Right lobe of liver (tissue), 4 donors: ENCODE measurements at regions not wholly inside any gene's neighbourhood (a gene's known extent, or its start where the extent isn't known, plus 50 kb on each side); places are given as distances from the start of the nearest gene placed in this dataset.
"Not testable (repeated sequence)": the region's sequence is repeated elsewhere in the genome, so short reads cannot be mapped to it uniquely, and the experiment has no call there.

Source experiments
- CTCF ChIP-seq, 4 donors: fragments of 200-600 bp in 3 of 4; fragments of 450-650 bp in 1 of 4; IDR thresholded peaks; one replicate each; pipeline versions ENCODE4 v1.5.1 to v1.8.0; 2016 to 2022; ENCODE audit warnings: antibody characterized with exemption in 4 of 4, mild to moderate bottlenecking in 2 of 4
- POLR2A ChIP-seq: fragments of 450-650 bp; IDR thresholded peaks from one replicate; pipeline ENCODE4 v1.6.1; 2017; ENCODE audit warnings: antibody characterized with exemption, mild to moderate bottlenecking
- donor health status: DM: no; HTN: no; CAD: no.
- donor health status: DM: no; HTN: no; CAD: no.
- donor health status: DM: no; HTN: yes; CAD: no.

- TF ChIP-seq CTCF (IDR thresholded peaks at IDR 0.05); POLR2A: not testable (repeated sequence)
These were observed 60.8 kb upstream of the GTF3A start for GRCh38 chr13:27363637-27364036.
